GM19351 (cell line): ENCODE measurements at regions not wholly inside any gene's neighbourhood (a gene's known extent, or its start where the extent isn't known, plus 50 kb on each side); places are given as distances from the start of the nearest gene placed in this dataset.

Experiments
- ATAC-seq: cut with Tn5 transposase; IDR thresholded peaks from one replicate; pipeline ENCODE4 v1.9.1; 2021; ENCODE audit warnings: mild to moderate bottlenecking, moderate library complexity; ENCODE audit not compliant: unreplicated experiment

GRCh38 chr1:4976859-4977440 is 322.5 kb downstream of the AJAP1 start:
- no peak for ATAC-seq

GRCh38 chr1:4975856-4976255 is 321.4 kb downstream of the AJAP1 start:
- ATAC-seq, result no peak

- no peak for ATAC-seq
Measured at GRCh38 chr1:4974981-4975685, 320.7 kb downstream of the AJAP1 start.

GRCh38 chr1:4973341-4973740 is 318.9 kb downstream of the AJAP1 start:
- ATAC-seq, result no peak

- ATAC-seq, result no peak
Measured at GRCh38 chr1:4972761-4973320, 318.4 kb downstream of the AJAP1 start.

GRCh38 chr1:4971666-4972065 is 317.3 kb downstream of the AJAP1 start:
- no peak for ATAC-seq

GRCh38 chr1:4970532-4970931 is 316.1 kb downstream of the AJAP1 start:
- ATAC-seq, result no peak

- no peak for ATAC-seq
Measured at GRCh38 chr1:4969556-4970129, 315.2 kb downstream of the AJAP1 start.

GRCh38 chr1:4965346-4966075 is 311.1 kb downstream of the AJAP1 start:
- no peak for ATAC-seq

- ATAC-seq, result no peak
Measured at GRCh38 chr1:4964634-4965345, 310.4 kb downstream of the AJAP1 start.

GRCh38 chr1:4963251-4963650 is 308.8 kb downstream of the AJAP1 start:
- no peak for ATAC-seq

- no peak for ATAC-seq
Measured at GRCh38 chr1:4962836-4963235, 308.4 kb downstream of the AJAP1 start.

GRCh38 chr1:4961935-4962645 is 307.7 kb downstream of the AJAP1 start:
- no peak for ATAC-seq

GRCh38 chr1:4960782-4961475 is 306.5 kb downstream of the AJAP1 start:
- ATAC-seq, result no peak

GRCh38 chr1:4960336-4960735 is 305.9 kb downstream of the AJAP1 start:
- ATAC-seq, result no peak

GRCh38 chr1:4959216-4959615 is 304.8 kb downstream of the AJAP1 start:
- no peak for ATAC-seq

- no peak for ATAC-seq
Measured at GRCh38 chr1:4957027-4957426, 302.6 kb downstream of the AJAP1 start.

GRCh38 chr1:4954392-4954791 is 300.0 kb downstream of the AJAP1 start:
- ATAC-seq, result no peak

GRCh38 chr1:4951601-4952000 is 297.2 kb downstream of the AJAP1 start:
- ATAC-seq, result no peak

- ATAC-seq, result no peak
Measured at GRCh38 chr1:4946343-4946742, 291.9 kb downstream of the AJAP1 start.
